ENCODE measurements at regions not wholly inside any gene's neighbourhood (a gene's known extent, or its start where the extent isn't known, plus 50 kb on each side); places are given as distances from the start of the nearest gene placed in this dataset.
"Not testable (repeated sequence)": the region's sequence is repeated elsewhere in the genome, so short reads cannot be mapped to it uniquely, and the experiment has no call there.

- H3K79me2 ChIP-seq (ENCODE audit: control insufficient read depth, insufficient read depth, low read length); DNase-seq (ENCODE audit: low read depth, low spot score); H3K27ac ChIP-seq (ENCODE audit: control insufficient read depth, insufficient read depth, low read length); H3K9ac ChIP-seq (ENCODE audit: control insufficient read depth, extremely low read depth, insufficient read depth, low read length); H3K27me3 ChIP-seq (ENCODE audit: control insufficient read depth, extremely low read depth, insufficient read depth, low read length); H3K4me3 ChIP-seq (ENCODE audit: control insufficient read depth in 2 of 3, extremely low read depth in 1 of 3, insufficient read depth in 2 of 3, low read depth in 1 of 3, low read length in 3 of 3); H2AFZ ChIP-seq (ENCODE audit: control insufficient read depth, low read length); H4K20me1 ChIP-seq (ENCODE audit: control insufficient read depth, extremely low read depth, insufficient read depth, low read length); H3K36me3 ChIP-seq (ENCODE audit: control insufficient read depth in 2 of 2, extremely low read depth in 1 of 2, insufficient read depth in 2 of 2, low read length in 2 of 2); FAIRE-seq; H3K9me3 ChIP-seq (ENCODE audit: control insufficient read depth, low read depth, low read length); H3K4me1 ChIP-seq (ENCODE audit: control insufficient read depth, extremely low read depth, insufficient read depth, low read length); H3K9me1 ChIP-seq (ENCODE audit: control insufficient read depth, extremely low read depth, insufficient read depth, low read length); dilution Hi-C loops (cut with MboI; ENCODE audit: extremely low pct_ligation_motif_present, low sequenced_read_pairs); H3K4me2 ChIP-seq (ENCODE audit: control insufficient read depth, extremely low read depth, insufficient read depth, low read depth, low read length): not testable (repeated sequence)
These were observed 917.0 kb downstream of the FOXD4L5 start for GRCh38 chr9:64367826-64368643.
